IPS DF 6.9 (cell line): ENCODE measurements at regions not wholly inside any gene's neighbourhood (a gene's known extent, or its start where the extent isn't known, plus 50 kb on each side); places are given as distances from the start of the nearest gene placed in this dataset.

Experiments
- DNase-seq: peaks from one replicate; pipeline ENCODE4 v3.0.0-alpha.2; 2013; ENCODE audit warnings: low read depth, low spot score
- H3K27ac ChIP-seq: one replicate; pipeline ENCODE4 v1.5.1; 2013; ENCODE audit warnings: low read length, control low read depth
- H3K27me3 ChIP-seq: 2 replicates; pipeline ENCODE4 v1.6.1; 2013; ENCODE audit warnings: mild to moderate bottlenecking, low read length; ENCODE audit not compliant: control insufficient read depth, insufficient read depth
- H3K36me3 ChIP-seq: 2 replicates; pipeline ENCODE4 v1.6.1; 2013; ENCODE audit warnings: low read length; ENCODE audit not compliant: control insufficient read depth, insufficient read depth
- H3K4me1 ChIP-seq: 2 replicates; pipeline ENCODE4 v1.6.1; 2013; ENCODE audit warnings: low read length; ENCODE audit not compliant: control insufficient read depth, insufficient read depth
- H3K4me3 ChIP-seq: 2 replicates; pipeline ENCODE4 v1.5.1; 2013; ENCODE audit warnings: mild to moderate bottlenecking, low read length
- H3K9me3 ChIP-seq: 2 replicates; pipeline ENCODE4 v1.6.1; 2013; ENCODE audit warnings: low read length, inconsistent platforms; ENCODE audit not compliant: control insufficient read depth, insufficient read depth
- WGBS: extraction: QIAGEN DNeasy Blood & Tissue Kit; methylation state at CpG from one replicate; pipeline ENCODE4 v1.1.7; 2013; ENCODE audit warnings: mixed read lengths, missing lambda C conversion rate; ENCODE audit not compliant: insufficient read length, insufficient coverage; 5-methylcytosine and 5-hydroxymethylcytosine counted together

DNA sequence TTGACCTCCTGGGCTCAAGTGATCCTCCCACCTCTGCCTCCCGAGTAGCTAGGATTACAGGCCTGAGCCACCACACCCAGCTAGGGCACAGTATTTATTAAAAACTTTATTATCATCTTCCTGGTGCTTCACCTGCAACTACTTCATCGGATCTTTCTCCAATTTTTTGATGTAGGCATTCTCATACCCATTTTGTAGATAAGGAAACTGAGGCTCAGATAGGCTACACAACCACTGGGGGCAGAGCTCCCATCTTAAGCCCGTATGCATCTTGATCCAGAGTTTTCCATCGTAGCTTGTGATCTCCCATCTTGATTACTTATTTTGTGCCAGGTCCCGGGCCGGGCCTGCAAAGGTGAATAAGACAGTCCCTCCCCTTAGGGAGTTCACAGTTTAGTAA lies 68.1 kb upstream of the BCOR start:
- no CpG with 5 or more reads among the region's 6 CpGs for WGBS
- Histone ChIP-seq H3K36me3 (no peaks in the 10 kb centered on the region), H3K9me3 (no peaks in the 10 kb centered on the region), H3K27ac (no peak overlapping the region), H3K4me1 (peaks cover 2% of the 10 kb centered on the region; the same call in 1 of the 2 replicates), H3K4me3 (no peak overlapping the region), H3K27me3 (no peaks in the 10 kb centered on the region)
- DNase-seq = no peak

DNA sequence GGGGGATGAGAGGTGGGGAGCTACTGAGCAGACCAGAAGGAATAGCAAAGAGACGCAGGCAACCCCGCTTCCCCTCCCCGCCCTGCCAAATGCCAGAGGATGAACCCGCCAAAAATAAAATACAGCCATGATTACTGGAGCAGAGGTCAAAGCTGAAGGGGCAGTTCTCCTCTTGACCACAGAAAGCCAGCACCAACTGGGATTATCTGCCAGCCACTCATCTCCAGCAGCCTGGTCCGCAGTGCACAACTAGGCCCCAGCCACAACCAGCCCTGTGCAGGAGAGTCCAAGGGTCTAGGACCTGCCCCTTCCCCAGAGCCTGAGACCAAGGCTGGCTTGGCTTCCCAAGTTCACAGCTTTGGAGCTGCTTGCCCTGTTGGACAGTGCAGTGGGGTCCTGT lies 67.4 kb upstream of the BCOR start:
- DNase-seq = no peak
- Histone ChIP-seq H3K27me3 (no peaks in the 10 kb centered on the region), H3K9me3 (no peaks in the 10 kb centered on the region), H3K4me3 (no peak overlapping the region), H3K27ac (no peak overlapping the region), H3K36me3 (no peaks in the 10 kb centered on the region), H3K4me1 (peaks cover 2% of the 10 kb centered on the region; the same call in 1 of the 2 replicates)
- no CpG with 5 or more reads among the region's 5 CpGs for WGBS

DNA sequence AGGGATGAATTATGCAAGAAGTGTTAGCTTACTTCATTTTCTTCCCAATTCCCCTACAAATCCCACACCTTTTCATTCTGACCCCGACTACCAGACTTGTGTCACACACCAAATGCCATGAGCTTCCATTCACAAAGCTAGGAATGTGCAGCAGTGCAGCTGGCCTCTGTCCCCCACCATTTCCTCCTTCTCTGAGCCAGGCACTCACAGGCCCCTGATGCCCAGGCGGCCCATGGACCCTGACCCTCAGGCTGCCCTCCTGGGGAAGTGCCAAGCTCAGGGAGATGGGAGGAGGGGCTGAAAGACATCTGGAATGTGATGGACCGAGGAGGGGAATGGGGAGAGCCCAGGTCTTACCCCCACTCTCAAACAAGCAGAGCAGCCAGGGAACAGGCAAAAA lies 67.0 kb upstream of the BCOR start:
- H3K4me1 ChIP-seq = peaks cover 2% of the 10 kb centered on the region; the same call in 1 of the 2 replicates
- no peaks in the 10 kb centered on the region for H3K9me3 ChIP-seq
- WGBS = no CpG with 5 or more reads among the region's 3 CpGs
- DNase-seq = no peak
- H3K4me3 ChIP-seq = no peak overlapping the region
- H3K27me3 ChIP-seq = no peaks in the 10 kb centered on the region
- no peaks in the 10 kb centered on the region for H3K36me3 ChIP-seq
- no peak overlapping the region for H3K27ac ChIP-seq

DNA sequence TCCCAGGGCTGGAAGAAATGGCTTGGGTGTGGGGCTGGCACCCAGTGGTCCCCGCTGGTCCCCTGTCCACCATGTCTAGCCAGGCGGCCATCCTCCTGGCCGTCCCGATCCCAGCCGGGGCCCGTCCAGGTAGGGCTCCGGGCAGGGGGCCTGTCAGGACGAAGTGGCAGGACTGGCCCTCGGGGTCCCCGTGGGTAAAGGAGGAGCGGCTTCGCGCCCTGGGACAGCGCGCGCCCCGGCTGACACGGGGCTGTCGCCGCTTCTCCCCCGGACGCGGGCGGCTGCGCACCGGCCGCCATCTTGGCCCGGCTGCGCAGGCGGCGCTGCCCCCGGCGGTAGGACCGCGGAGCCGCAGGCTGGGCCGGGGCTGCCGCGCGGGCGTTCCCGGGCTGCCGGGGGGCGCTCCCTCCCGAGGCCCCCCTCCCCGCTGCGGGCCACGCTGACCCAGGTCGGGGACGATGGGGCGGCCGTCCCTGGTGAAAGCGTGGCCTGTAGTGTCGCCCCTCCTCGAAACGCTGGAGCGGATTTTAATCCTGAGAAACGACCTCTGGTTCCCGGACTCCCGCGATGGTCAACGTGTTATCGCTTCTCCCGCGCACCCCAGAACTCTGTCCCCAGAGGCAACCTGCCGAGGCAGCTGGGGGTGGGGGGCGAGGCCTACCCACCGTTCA lies 60.4 kb upstream of the BCOR start:
- Histone ChIP-seq H3K27ac (no peak overlapping the region), H3K4me1 (peaks cover 1% of the 10 kb centered on the region; the same call in 1 of the 2 replicates), H3K9me3 (no peaks in the 10 kb centered on the region), H3K4me3 (peak overlapping the region; percentile 46; the same call in 1 of the 2 replicates), H3K36me3 (no peaks in the 10 kb centered on the region), H3K27me3 (no peaks in the 10 kb centered on the region)
- WGBS = no CpG with 5 or more reads among the region's 68 CpGs
- no peak for DNase-seq

DNA sequence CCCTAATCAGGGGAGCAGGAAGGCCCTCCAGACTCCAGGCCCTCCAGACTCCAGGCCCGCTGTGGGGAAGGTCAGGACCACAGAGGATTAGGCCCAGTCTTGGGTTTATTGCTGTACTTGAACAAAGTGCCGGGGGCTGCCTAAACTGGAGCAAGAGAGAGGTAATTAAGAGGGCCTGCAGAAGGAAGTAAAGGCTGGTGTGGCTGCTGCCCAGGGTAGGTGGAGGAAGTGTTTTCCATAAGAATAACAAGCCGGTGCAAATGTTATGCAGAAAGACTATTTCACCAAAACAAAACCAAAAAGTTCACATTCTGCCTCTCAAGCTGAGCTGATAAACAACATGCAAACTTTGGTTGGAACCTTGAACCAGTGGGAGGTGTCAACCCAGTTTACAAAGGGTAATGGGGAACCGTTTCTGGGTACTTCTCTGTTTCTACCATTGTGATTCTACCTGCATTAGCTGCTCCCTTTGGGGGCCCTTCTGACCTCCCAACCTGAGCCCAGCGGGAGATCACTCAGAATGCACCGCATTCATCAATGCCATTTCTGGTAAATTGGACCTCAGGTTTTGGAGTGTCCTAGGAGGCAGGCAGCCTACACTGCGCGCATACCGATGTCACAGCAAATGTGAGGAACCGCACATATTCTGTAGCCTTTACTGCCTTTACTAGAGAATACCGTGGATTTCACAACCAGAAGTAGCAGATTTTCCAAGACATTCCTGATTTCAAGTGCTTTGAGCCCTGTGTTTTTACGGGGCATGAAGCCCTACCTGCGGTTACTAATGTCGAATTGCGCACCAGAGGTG lies 59.7 kb upstream of the BCOR start:
- H3K4me1 ChIP-seq = peaks cover 1% of the 10 kb centered on the region; the same call in 1 of the 2 replicates
- peak overlapping the region; percentile 46; the same call in 1 of the 2 replicates for H3K4me3 ChIP-seq
- no CpG with 5 or more reads among the region's 15 CpGs for WGBS
- H3K27ac ChIP-seq = no peak overlapping the region
- no peaks in the 10 kb centered on the region for H3K9me3 ChIP-seq
- no peaks in the 10 kb centered on the region for H3K27me3 ChIP-seq
- no peak for DNase-seq
- H3K36me3 ChIP-seq = no peaks in the 10 kb centered on the region

DNA sequence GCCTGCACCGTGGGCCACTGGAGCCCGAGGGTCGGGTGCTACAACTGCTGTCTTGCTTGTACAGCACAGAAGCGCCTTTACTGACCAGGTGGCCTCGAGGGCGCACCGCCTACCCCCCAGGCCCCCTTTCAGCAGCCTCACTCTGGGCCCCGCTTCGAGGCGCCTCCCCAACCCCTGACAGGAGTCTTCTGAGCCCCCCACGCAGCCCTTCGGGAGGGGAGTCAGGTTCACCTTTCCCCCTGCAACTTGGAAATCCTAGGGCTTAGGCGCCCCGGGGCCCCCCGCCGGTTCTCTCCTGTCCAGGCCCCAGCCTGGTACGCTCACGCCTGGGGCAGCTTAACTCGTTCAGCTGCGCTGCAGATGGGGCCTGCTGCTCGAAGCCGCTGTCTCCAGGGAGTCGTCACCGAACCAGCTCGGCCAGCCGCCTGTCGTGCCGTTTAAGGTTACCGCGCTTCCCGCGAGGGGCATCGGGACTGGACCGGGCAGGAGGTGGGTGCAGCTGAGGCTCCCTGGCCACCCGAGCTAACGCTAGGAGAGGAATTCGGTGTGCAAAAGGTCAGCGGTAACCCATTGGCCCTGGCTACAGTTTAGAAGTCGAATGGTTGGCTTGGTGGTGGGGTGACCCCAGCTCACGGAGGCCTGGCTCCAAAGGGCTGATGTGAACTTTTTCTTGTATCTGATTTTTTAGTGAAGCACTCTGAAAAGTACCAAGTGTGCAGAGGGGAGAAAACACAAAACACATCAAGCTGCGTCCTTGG lies 58.9 kb upstream of the BCOR start:
- Histone ChIP-seq H3K4me1 (peaks cover 1% of the 10 kb centered on the region; the same call in 1 of the 2 replicates), H3K4me3 (peak overlapping the region; percentile 26; the same call in 1 of the 2 replicates), H3K27ac (no peak overlapping the region), H3K9me3 (no peaks in the 10 kb centered on the region), H3K27me3 (no peaks in the 10 kb centered on the region; the same call in 1 of the 2 replicates), H3K36me3 (no peaks in the 10 kb centered on the region)
- no CpG with 5 or more reads among the region's 41 CpGs for WGBS
- no peak for DNase-seq

DNA sequence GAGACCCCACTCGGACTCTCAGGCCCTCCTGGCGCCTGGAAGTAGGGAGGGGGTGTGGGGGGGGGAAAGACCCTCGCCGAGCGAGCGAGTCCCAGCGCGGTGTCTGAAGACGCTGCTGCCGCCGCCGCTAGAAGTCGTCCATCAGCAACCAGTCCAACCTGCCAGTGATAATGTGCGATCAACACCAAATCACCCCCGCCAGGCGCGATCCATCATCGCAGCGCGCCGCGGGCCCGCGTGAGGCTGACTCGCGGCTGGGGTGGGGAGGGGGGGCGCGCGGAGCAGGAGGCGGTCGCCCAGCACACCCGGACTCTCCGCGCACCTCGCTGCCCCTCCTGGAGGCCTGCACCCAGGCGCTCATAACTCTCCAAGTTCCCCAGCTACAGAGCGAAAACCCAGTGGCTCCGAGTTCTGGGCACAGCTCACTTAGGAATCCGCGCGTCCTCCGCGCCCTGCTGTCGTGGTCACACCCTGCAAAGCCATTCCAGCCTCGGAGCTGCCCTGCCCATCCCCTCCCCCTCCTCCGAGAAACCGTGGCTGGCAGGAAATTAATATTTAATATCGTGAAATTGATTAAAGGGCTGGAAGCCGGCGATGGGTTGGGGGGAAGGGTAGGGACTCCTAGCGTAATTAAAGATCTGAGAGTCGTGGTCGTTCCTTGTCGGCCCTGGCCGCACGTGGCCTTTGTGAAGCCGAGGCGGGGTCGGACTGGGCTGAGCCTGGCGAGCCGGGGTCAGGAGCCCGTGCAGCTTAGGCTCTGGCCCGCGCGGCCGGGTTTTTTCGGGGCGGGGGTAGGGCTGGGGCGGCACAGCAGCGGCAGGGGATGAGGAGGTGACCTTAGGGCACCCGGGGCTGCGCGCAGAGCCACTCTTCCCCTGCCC lies 58.1 kb upstream of the BCOR start:
- peaks cover 2% of the 10 kb centered on the region for H3K4me1 ChIP-seq
- no CpG with 5 or more reads among the region's 73 CpGs for WGBS
- H3K36me3 ChIP-seq = no peaks in the 10 kb centered on the region
- no peak overlapping the region for H3K27ac ChIP-seq
- peaks cover 6% of the 10 kb centered on the region for H3K27me3 ChIP-seq
- no peaks in the 10 kb centered on the region for H3K9me3 ChIP-seq
- peak overlapping the region; percentile 69 for H3K4me3 ChIP-seq
- DNase-seq = no peak

DNA sequence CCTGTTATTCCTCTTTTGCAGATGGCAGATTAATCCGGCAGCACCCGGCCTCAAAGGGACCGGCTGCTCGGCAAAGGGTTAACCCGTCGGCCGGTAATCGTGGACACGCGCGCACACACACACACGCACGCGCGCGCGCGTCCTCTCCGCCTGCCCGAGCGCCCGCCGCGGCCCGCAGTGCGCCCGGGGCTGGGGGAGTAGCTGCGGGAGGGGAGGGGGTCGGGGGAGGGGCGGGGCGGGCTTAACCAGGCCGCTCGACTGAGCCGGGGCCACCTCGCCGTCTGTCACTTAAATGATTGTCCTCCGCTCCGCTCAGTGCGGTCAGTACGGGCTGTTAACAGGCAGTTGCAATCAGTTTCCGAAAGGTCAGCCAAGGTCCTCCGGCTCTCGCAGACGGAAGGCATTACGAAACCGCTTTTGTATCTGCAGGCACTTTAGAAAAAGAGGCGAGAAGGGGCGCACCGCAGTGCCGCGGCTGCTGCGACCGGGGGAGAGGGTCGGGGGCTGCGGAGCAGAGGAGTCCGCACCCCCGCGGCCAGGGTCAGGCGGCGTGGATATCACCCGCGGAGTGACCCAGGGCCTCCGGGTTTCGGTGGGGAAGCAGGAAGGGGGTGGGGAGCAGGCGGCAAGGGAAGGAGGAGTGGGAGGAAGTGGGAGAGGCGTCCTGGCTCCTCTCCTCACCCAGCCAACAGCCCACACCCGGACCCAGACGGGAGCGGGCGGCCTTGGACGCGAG lies 57.3 kb upstream of the BCOR start:
- H3K27me3 ChIP-seq = peaks cover 11% of the 10 kb centered on the region
- H3K4me3 ChIP-seq = peak overlapping the region; percentile 69
- H3K9me3 ChIP-seq = no peaks in the 10 kb centered on the region
- WGBS = no CpG with 5 or more reads among the region's 72 CpGs
- DNase-seq = no peak
- peaks cover 4% of the 10 kb centered on the region for H3K4me1 ChIP-seq
- H3K36me3 ChIP-seq = no peaks in the 10 kb centered on the region
- H3K27ac ChIP-seq = no peak overlapping the region

DNA sequence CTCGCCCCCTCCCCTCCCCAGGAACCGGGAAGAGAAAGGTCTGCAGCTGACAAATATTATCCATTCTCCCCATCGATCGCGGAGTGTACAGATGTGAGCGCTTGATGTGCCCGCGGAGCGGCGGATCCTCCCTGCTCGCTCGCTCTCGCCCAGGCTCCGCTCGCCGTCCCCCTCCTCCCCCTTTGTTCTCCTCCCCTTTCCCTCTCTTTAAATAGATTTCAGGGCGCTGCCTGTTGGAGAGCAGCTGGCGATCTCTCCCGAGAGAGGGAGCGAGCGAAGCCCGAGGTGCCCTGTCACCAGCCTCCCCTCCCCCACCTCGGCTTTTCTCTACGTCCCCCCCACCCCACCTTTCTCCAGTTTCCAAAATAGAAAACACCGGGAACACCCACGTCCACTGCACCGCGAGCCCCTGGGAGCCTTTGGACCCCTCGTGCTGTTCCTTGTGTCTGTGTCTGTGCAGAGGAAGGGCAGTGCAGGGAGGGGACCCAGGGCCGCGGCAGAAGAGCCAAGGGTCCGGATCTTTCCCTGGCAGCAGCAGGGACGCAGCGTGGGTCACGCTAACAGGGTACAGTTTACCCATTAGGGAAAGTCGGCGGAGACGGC lies 56.6 kb upstream of the BCOR start:
- Histone ChIP-seq H3K27ac (no peak overlapping the region), H3K9me3 (no peaks in the 10 kb centered on the region), H3K4me1 (peaks cover 5% of the 10 kb centered on the region), H3K4me3 (peak overlapping the region; percentile 45; the same call in 1 of the 2 replicates), H3K36me3 (no peaks in the 10 kb centered on the region), H3K27me3 (peaks cover 11% of the 10 kb centered on the region)
- DNase-seq = no peak
- WGBS = no CpG with 5 or more reads among the region's 38 CpGs
